ENCODE measurements at regions not wholly inside any gene's neighbourhood (a gene's known extent, or its start where the extent isn't known, plus 50 kb on each side); places are given as distances from the start of the nearest gene placed in this dataset.

- no peak for TF ChIP-seq CTCF (IDR thresholded peaks at IDR 0.05; ENCODE audit: extremely low read depth, missing control alignments)
Measured at GRCh38 chr15:70476441-70476840, 286.9 kb downstream of the UACA start.

GRCh38 chr15:70475921-70476320 lies 287.4 kb downstream of the UACA start:
- no peak for DNase-seq (ENCODE audit: low spot score)
- TF ChIP-seq CTCF (IDR thresholded peaks at IDR 0.05; ENCODE audit: extremely low read depth, missing control alignments), result no peak

More at GRCh38 chr15:70476441-70476840, 286.9 kb downstream of the UACA start:
- DNase-seq (ENCODE audit: low spot score), result no peak

- no peak for DNase-seq (ENCODE audit: low spot score)
- TF ChIP-seq CTCF (IDR thresholded peaks at IDR 0.05; ENCODE audit: extremely low read depth, missing control alignments), result no peak
Measured at GRCh38 chr15:70475407-70475781, 288.0 kb downstream of the UACA start.

GRCh38 chr15:70474471-70475406 lies 288.6 kb downstream of the UACA start:
- TF ChIP-seq CTCF (IDR thresholded peaks at IDR 0.05; ENCODE audit: extremely low read depth, missing control alignments), result no peak
- no peak for DNase-seq (ENCODE audit: low spot score)

- DNase-seq (ENCODE audit: low spot score), result no peak
- TF ChIP-seq CTCF (IDR thresholded peaks at IDR 0.05; ENCODE audit: extremely low read depth, missing control alignments), result no peak
Measured at GRCh38 chr15:70473581-70474370, 289.6 kb downstream of the UACA start.

- no peak for DNase-seq (ENCODE audit: low spot score)
- TF ChIP-seq CTCF (IDR thresholded peaks at IDR 0.05; ENCODE audit: extremely low read depth, missing control alignments), result no peak
Measured at GRCh38 chr15:70471517-70471916, 291.8 kb downstream of the UACA start.
